Uterus (tissue), 2 donors: ENCODE measurements at regions not wholly inside any gene's neighbourhood (a gene's known extent, or its start where the extent isn't known, plus 50 kb on each side); places are given as distances from the start of the nearest gene placed in this dataset.

Experiments
- CTCF ChIP-seq, 4 experiments: fragments of 200-600 bp in 2 of 4; fragments of 450-650 bp in 2 of 4; sonication (generic) in 2 of 4; IDR thresholded peaks; one replicate each; pipeline ENCODE4 v1.5.1; 2016 to 2019; ENCODE audit warnings: antibody characterized with exemption in 4 of 4, mild to moderate bottlenecking in 2 of 4, moderate library complexity in 1 of 4
- POLR2A ChIP-seq, 2 donors: fragments of 450-650 bp; IDR thresholded peaks; one replicate each; pipeline ENCODE4 v1.6.1; 2016; ENCODE audit warnings: antibody characterized with exemption in 2 of 2, mild to moderate bottlenecking in 1 of 2, moderate library complexity in 1 of 2

- no peak for TF ChIP-seq CTCF (IDR thresholded peaks at IDR 0.05)
- no peak for TF ChIP-seq POLR2A (IDR thresholded peaks at IDR 0.05)
These were observed 452.7 kb upstream of the KLF4 start for GRCh38 chr9:107942291-107942690.
